ENCODE measurements at regions not wholly inside any gene's neighbourhood (a gene's known extent, or its start where the extent isn't known, plus 50 kb on each side); places are given as distances from the start of the nearest gene placed in this dataset.

DNA sequence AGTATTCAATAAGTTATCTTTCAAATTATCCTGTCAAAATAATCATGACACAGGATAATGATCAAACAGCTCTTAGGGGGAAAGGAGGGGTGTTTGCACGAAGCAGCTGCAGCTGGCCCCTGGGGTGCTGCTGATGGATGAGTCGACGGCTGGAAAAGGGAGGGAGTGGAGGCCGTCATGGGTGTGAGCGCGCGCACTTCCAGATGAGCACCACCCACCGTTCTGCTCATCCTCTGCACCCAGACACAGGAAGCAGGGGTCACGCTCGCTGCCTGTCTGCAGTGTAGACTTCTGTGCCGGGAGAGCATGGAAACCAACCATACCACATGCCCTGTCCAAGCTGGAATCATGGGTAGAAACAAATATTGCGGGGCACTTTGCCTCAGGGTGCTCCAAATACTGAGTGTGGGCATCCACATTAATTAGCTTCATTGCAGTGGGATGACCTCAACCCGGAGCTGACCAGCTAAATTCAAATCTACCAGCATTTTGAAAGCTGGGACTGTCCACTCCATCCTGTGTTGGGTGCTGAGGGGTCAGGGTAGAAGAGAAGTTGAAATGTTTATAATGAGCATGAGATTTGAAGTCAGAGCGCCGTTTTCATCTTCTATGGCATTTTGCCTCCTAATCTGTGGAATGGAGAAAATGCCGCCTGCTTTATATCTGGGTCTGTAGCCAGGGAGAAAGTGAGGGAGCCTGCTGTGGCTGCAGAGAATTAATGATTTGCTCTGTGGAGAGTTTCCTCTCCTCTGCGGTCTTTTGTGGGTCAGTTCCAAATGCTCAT, 802.4 kb downstream of the TBC1D22A start:
- no peak overlapping the region for H3K4me3 ChIP-seq
- H3K4me1 ChIP-seq (ENCODE audit: insufficient read depth), result peaks cover 5% of the 10 kb centered on the region
- no peak for DNase-seq
- no peaks in the 10 kb centered on the region for H3K36me3 ChIP-seq
- H3K27ac ChIP-seq, result no peak overlapping the region
- 39 to 52% (median 43%) methylated on average over 17 of the region's 17 CpGs for WGBS, 3 donors
- intact Hi-C loops (cut with DNase I), result no loop called here
- no peaks in the 10 kb centered on the region for H3K9me3 ChIP-seq
- no peak for TF ChIP-seq CTCF (IDR thresholded peaks at IDR 0.05)
- TF ChIP-seq EP300 (IDR thresholded peaks at IDR 0.05), result no peak
- TF ChIP-seq POLR2A (IDR thresholded peaks at IDR 0.05), result no peak
- H3K27me3 ChIP-seq, result no peaks in the 10 kb centered on the region

- no peaks in the 10 kb centered on the region for H3K36me3 ChIP-seq
- intact Hi-C loops (cut with DNase I), result no loop called here
- no peaks in the 10 kb centered on the region for H3K27me3 ChIP-seq
- WGBS, 3 donors, result 91 to 97% (median 91%) methylated on average over 12 of the region's 12 CpGs
- H3K27ac ChIP-seq, result no peak overlapping the region
- no peak for TF ChIP-seq CTCF (IDR thresholded peaks at IDR 0.05)
- TF ChIP-seq POLR2A (IDR thresholded peaks at IDR 0.05), result no peak
- no peak for TF ChIP-seq EP300 (IDR thresholded peaks at IDR 0.05)
- H3K4me3 ChIP-seq, result no peak overlapping the region
- no peaks in the 10 kb centered on the region for H3K9me3 ChIP-seq
- DNase-seq, result no peak
- peaks cover 5% of the 10 kb centered on the region for H3K4me1 ChIP-seq (ENCODE audit: insufficient read depth)
These were observed 801.7 kb downstream of the TBC1D22A start for GRCh38 chr22:47564158-47564450.

- no peak overlapping the region for H3K27ac ChIP-seq
- no peaks in the 10 kb centered on the region for H3K36me3 ChIP-seq
- H3K4me1 ChIP-seq (ENCODE audit: insufficient read depth), result peaks cover 5% of the 10 kb centered on the region
- 89 to 92% (median 91%) methylated on average over 21 of the region's 21 CpGs for WGBS, 3 donors
- no peak for DNase-seq
- no peak for TF ChIP-seq EP300 (IDR thresholded peaks at IDR 0.05)
- no peak for TF ChIP-seq POLR2A (IDR thresholded peaks at IDR 0.05)
- H3K4me3 ChIP-seq, result no peak overlapping the region
- intact Hi-C loops (cut with DNase I), result no loop called here
- H3K27me3 ChIP-seq, result no peaks in the 10 kb centered on the region
- H3K9me3 ChIP-seq, result no peaks in the 10 kb centered on the region
These were observed 801.1 kb downstream of the TBC1D22A start for GRCh38 chr22:47563406-47564157.

DNA sequence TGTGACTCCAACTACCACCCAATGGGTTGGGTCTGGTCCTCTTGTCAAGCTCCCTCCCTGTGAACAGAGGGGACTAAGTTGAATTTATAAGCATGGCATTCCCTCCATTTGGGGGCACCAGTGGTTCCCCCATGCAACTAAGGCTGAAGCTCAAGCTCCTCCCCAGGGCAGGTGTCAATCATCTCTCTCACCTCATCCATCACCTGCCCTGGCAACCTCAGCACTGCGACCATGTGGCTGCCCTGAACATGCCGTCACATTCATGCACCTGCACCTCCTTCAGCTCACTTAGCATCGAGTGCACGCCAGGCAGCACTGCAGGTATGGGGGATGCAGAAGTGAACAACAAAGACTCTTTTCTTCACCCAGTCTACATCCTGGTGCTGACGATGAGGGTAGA, 799.3 kb downstream of the TBC1D22A start:
- 81 to 90% (median 85%) methylated on average over 5 of the region's 5 CpGs for WGBS, 3 donors

More for the DNA sequence above, 799.3 kb downstream of the TBC1D22A start:
- Histone ChIP-seq H3K27ac (no peak overlapping the region), H3K27me3 (no peaks in the 10 kb centered on the region), H3K9me3 (no peaks in the 10 kb centered on the region), H3K36me3 (no peaks in the 10 kb centered on the region), H3K4me3 (no peak overlapping the region), H3K4me1 (ENCODE audit: insufficient read depth) (peaks cover 5% of the 10 kb centered on the region)
- intact Hi-C loops (cut with DNase I), result no loop called here
- TF ChIP-seq EP300 (IDR thresholded peaks at IDR 0.05) (no peak), POLR2A (IDR thresholded peaks at IDR 0.05) (no peak), CTCF (IDR thresholded peaks at IDR 0.05) (no peak)
- DNase-seq, result no peak
